ENCODE measurements at regions not wholly inside any gene's neighbourhood (a gene's known extent, or its start where the extent isn't known, plus 50 kb on each side); places are given as distances from the start of the nearest gene placed in this dataset.
"Not testable (repeated sequence)": the region's sequence is repeated elsewhere in the genome, so short reads cannot be mapped to it uniquely, and the experiment has no call there.

DNA sequence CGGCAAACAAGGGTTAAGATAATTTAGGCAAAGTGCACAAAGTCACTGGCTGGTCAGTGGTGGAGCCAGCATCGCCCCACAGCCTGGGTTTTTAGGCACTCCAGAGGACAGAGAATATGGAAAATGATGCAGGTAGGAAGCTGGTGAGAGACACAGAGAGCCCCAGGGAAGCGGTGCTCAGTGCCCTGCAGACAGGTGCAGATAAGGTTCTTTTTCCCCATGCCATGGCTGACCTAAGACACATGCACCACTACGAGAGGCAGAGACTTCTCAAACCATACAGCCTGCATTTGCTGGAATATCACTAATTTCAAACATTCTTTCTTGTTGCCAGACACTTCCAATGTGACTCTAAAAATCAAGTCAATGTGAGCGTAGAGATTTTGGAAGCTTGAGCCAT, 205.7 kb upstream of the APCDD1 start:
- no peak for DNase-seq (ENCODE audit: low read depth)

DNA sequence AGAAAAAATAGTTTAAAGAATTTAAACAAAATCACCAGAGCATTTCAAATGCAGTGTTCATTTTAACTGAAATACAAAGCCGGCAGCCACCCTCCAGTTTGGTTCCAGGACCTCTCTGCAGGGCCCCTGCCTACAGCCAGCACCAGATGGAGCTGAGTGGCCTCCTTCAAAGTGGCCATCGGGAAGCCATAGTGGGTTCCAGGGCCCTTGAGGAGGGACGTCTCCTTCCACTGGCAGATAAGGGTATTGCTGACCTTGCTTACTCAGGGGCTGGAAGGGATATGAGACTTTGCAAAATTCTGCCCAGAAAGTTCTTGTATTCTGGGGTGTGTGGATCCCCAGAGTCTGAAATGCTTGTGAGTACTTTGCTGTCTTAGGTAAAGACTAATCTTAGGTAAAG, 205.2 kb upstream of the APCDD1 start:
- DNase-seq (ENCODE audit: low read depth) = no peak

DNA sequence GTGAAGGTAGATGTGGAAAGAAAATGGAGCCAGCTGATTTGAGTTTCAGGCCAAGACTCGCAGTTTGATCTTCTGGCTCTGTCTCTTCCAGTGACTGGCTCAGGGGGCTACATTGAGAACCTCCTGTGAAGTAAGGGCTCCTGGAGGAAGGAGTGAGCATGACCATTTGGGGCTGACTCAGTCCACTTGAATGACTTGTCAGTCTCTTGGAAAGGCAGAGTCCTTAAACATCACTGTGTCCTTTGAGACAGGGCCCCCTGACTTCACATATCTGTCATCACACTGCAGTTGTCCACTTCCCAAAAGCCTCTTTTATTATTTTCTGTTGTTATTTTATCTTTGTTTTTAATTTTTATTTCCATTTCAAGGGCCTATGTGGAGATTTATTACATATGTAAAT, 204.6 kb upstream of the APCDD1 start:
- no peak for DNase-seq (ENCODE audit: low read depth)

DNA sequence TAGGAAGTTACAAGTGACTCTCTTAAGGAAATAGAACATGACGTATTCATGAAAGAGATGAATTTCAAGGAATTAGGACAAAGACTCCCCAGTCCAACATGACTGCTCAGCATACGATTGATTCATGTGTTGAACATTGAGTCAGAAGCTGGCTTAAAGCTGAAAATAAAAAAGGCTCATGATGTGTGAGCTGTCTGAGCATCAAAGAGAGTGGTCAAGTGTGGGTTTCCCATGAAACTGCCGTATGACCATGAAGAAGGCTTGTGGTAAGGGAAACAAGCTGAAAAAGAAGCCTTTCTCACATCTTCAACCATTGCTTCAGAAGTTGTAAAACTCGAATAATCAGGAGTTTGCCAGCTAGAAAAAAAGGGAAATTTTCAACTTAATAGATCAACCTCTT, 201.9 kb upstream of the APCDD1 start:
- no peak for DNase-seq (ENCODE audit: low read depth)

DNA sequence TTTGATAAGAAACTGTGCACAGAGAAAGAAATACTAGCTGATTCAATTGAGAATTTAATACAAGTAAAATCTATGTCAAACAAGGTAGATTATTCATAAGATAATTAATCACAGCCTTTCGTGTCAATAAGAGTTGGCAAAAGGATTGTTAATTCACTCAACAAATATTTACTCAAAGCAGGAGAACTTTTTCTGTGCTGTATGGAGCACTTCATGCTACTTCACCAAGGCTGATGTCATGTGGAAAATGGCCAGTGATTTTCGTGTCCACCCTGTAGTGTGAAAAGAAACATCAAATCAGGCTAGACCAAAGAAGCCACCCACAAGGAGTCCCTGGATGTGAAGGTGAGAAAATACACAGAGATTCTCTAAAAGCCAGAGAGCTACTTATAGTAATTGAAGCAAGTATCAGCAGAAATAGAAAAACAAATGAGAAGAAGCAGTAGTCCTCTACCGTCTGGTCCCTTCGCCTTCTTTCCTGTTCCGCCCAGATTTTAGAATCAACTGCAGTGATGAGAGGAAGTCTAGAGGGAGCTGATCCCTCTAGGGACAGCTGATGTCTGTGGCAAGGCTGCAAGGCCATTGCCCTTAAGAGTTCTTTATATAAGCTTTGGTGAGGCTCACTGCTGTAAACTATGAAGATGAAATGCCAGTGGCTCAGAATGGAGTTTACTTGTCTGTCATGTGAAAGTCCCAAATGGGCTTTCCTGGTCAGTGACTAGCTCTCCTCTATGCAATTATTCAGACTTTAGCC, 201.3 kb upstream of the APCDD1 start:
- DNase-seq (ENCODE audit: low read depth) = no peak

DNA sequence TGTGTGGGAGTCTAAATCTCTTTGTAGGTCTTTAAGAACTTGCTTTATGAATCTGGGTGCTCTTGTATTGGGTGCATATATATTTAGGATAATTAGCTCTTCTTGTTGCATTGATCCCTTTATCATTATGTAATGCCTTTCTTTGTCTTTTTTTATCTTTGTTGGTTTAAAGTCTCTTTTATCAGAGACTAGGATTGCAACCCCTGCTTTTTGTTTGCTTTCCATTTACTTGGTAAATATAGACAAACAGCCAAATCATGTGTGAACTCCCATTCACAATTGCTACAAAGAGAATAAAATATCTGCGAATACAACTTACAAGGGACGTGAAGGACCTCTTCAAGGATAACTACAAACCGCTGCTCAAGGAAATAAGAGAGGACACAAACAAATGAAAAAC, 198.2 kb upstream of the APCDD1 start:
- DNase-seq (ENCODE audit: low read depth) = not testable (repeated sequence)

DNA sequence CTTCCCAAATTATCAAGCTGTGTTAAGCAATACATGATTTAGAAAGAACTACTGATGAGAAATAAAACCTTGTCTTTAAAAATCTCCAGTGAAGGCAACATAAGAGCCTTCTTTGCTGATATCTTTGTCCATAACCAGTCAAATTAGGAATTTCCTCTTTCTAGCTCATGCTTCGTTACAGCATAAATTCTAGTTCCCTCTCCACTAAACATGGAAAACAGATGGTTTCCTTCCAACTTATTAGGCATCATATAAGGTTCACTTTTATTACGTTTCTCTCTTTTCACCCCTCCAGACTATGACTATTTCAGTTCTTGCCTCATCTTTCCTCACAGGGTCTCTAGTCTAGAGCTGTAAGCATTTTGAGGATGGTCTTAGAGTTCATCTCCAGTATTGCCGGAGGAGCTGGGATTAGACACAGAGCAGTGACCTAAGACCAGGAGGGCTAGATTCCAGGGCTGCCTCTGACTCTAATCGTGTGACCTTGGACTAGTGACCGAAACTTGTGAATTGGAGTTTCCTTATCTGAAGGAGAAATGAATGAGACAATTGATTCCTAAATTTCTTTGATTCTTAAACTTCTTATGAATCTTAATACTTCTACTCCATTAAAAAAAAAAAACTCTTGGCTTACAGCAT, 195.5 kb upstream of the APCDD1 start:
- no peak for DNase-seq (ENCODE audit: low read depth)

DNA sequence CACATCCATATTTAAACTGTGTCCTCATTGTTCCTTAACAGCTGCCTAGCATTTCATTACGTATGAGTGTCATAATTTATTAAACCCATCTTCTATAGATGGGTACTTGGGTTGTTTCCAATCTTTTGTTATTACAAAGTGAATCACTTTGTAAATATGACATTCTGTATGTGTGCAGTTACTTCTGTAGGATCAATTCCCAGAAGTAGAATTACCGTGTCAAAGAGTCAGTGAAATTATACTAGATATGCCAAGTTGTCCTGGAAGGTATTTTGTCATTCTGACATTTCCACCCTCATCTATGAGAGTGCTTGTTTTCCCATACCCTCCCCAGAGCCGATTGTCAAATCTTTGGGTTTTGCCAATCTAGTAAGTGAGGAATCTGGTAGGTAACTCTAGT, 194.5 kb upstream of the APCDD1 start:
- no peak for DNase-seq (ENCODE audit: low read depth)

DNA sequence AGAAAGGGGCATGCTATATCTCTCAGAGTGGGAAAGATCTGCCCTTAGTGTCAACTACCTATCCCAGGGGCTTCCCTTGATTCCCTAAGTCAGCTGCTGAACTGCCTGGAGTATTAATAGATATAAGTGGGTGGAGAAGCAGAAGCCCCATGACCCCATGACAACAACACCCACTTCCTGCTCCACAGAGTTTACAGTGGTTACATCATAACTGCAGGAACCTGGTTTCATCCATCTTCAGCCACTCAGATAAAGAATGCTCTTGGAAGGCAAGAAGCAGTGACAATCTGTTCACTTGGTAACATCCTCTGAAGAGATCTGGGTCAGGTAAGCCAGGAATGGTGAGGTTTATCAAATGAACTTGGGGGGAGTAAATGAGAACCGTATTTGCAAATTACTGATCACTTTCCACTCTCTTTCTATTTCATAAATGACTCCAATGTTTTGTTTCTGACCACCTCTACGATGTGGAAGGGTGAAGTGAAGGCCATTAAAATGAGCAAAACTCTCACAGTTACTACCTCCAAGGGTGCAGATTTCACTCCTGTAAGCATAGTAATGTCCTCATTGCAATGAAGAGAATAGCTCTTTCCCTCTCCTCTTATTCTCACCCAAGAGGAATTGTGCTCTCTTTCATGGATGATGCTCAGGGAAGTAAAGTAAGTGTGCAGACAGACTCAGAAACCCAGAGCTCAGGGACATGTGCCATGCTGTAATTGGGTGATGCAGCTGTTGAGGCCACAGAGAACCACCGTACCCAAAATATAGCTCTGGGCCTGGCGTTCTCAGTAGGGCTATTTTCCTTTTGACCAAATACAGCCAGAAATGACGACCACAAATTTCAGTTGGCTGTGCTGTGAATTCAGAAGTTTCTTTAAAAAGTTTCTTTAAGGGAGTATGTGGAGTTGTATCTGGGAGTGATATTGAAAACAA, 192.8 kb upstream of the APCDD1 start:
- no peak for DNase-seq (ENCODE audit: low read depth)

DNA sequence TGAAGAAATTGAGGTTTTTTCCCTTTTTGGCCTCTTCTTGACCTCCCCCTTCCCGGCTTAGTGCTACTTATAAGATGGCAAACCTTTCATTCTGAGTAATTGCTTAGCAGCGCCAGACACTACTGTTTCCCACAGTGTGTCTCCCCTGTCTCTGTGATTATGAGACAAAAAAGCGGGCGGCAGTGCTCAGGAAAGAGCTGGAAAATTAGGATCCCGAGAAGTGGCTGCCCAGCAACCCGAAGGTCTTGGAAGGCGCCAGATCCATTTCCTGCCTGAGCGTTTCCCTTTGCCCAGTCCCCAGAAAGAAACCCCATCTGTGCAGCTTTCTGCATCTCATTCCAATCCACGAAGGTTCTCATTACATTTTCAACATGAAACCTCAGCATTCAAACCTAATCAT, 191.9 kb upstream of the APCDD1 start:
- DNase-seq (ENCODE audit: low read depth) = no peak

DNA sequence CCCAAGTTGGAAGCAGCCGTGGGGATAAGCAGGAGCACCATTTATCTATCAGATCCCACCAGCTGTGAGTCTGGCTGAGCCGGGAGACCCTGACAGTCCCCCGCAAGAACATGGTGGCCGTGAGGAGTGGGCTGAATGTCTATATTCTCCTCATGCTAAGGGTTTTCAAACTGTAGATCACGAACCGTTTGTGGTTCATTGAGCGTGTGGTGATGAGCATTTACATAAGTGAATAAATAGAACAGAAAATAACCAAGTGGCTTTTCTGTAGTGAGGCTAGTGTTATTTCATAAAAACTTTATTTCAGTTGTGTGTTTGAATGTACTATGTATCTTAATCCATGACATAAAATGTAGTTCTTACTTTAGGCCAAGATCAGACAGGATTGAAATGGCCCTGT, 190.2 kb upstream of the APCDD1 start:
- no peak for DNase-seq (ENCODE audit: low read depth)

DNA sequence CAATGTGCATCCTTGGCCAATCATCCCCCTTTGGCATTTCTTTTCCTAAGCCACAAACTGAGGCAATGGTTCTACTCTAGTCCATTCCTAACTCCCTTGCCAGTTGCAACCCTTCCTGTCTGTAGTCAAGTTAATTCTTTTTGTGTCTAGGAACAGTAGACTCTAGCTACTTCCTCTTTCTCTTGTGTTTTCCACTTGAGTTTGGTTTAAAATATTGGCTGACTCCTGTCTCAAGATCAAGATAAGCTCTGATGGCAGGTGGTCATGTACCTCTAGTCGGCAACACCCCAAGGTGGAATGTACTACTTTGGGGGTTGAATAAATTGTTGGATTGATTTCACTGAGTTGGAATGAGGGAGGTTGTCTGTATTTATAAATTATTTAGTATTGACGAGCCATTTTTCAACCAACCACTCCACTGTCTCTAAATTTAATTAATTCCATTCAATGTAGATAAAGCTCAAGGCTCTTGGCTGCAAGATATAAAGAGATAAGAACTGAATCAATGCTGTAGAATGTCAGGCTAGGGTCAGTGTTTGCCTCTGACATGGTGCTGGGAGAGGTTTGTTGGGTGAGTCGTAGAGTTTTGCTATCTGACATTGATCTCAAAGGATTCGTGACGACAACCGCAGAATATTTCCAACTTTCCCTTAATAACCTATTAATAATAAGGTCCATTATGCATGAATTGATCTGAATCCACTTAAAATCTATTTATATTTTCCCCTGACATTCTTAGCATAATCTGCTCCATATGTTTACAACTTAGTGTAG, 188.7 kb upstream of the APCDD1 start:
- no peak for DNase-seq (ENCODE audit: low read depth)

DNA sequence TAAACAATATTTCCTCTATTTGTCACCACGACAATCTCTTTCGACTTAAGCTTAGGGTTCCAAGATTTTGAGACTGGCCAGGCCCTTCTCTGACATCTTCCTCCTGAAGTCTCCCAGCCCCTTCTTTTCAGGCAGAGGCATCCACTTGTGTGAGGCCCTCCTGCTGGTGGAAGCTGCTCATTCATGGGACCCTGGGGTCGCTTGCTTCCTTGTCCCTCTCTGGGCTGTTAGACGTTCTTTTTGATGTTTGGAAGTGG, 188.2 kb upstream of the APCDD1 start:
- DNase-seq (ENCODE audit: low read depth) = no peak

DNA sequence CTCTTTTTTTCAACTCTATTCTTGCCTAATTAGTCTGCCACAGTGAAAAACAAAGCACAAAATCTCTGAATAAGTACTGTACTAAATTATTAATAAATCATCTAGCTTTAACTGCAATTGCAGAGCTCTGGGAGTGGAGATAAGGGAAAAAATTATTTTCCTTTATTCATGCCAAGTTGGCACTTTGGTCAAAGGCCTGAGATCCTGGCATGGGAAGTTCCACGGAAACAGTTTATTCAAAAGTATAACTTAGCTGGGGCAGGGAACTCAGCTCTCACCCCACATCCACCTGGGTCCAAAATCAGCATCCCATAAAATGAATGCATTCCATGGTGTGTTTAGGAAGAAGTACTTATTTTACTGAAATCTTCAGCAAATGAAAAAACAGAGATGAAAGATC, 185.2 kb upstream of the APCDD1 start:
- no peak for DNase-seq (ENCODE audit: low read depth)

DNA sequence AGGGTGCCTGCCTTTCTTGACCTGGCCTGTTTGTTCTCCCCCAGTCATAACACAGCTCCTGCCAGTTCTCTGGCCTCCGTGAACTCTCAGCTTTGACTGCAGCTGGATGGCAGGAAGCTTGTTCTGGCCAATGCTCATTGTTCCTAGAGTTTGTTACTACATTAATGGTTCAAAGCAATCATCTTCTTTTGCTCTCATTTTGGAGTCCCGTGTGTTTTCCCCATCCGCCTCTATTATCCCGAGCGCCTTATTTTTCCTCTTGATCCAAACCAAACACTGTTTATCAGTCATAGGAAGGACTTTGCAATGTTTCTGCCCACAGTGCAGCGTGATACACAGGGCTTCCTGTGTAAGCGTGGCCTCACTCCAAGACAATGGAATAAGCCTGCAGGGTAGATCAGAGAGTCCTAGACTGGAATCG, 184.3 kb upstream of the APCDD1 start:
- DNase-seq (ENCODE audit: low read depth) = no peak

DNA sequence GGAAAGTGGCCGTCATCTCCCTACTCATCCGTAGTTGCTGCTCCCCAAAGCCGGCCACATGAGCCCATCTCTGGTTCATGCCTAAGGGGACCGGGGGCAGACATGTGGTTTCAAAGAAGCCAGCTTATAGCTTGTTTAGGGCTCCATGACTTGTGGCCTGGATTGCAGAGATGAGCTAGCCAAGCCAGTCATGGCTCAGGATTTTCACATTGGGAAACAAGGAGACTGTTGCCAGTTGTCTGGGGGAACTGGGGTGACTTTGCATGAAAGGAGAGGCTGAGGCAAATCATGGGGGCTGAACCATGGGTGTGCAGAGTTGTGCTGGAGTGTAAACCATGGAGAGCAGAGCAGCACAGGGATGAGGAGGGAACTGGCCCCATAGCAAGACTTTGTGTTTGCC, 183.0 kb upstream of the APCDD1 start:
- no peak for DNase-seq (ENCODE audit: low read depth)

DNA sequence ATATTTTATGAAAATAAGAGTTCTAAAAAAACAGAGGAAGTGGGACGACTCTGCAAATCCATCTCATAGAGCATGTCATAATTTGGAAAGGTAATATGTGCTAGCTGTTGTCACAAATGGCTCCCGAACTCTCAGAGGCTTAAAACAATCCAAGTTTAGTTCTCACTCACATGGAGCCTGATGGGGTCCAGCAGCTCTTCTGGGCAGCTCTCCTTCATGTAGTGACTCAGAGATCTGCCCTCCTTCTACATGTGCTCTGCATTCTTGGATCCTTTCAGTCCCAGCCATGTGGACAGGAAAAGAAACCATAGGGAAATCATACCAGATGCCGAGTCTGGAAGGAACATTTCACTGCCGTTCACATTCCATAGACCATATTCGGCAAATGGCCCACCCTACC, 180.1 kb upstream of the APCDD1 start:
- peak; percentile 80 for DNase-seq (ENCODE audit: low read depth)

DNA sequence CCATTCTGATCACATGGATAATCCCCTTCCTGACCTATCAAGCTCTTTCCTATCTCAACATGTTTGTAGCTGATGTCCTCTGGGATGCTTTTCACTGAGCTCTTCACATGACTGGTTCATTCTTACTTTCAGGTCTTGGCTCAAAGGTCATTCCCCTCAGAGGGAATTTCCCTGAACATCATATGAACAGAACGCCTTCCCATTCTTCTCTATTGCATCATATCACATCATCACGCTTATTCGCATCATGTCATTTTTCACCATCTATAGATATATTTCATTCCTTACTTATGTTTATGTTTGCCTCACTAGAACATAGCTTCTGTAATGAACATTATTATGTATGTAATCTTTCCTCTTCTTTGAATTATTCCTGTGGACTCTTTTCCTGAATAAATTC, 178.9 kb upstream of the APCDD1 start:
- DNase-seq (ENCODE audit: low read depth) = no peak

DNA sequence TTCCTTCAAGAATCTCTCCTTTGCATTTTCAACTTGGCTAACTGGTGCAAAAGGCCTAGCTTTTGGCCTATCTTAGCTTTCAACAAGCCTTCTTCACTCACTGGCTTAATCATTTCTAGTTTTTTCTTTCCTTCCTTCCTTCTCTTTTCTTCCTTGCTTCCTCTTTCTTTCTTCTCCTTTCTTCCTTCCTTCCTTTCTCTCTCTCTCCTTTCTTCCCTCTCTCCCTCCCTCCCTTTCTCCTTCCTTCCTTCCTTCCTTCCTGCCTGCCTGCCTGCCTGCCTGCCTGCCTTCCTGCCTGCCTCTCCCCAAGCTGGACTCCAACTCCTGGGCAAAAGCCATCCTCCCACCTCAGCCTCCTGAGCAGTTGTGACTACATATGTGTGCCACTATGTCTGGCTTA, 176.2 kb upstream of the APCDD1 start:
- no peak for DNase-seq (ENCODE audit: low read depth)

DNA sequence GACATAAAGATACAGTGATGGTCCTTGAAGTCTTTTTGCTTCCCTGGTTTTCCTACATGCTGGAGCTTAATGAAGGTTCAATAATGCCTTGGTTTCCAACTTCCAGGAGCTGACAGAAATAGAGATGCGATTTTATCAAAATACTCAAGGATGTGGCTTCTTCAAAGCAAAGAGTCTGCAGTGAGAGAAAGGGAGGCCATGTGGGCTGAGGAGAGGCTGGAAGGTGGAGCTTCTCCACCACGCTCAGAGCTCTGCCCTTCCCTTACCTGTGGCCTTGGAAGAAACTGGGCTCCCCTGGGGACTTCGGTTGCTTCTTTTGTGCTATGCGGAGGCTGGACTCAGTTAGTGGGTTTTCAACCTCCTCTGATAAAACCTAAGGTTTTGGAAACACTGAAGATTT, 175.0 kb upstream of the APCDD1 start:
- DNase-seq (ENCODE audit: low read depth) = no peak

DNA sequence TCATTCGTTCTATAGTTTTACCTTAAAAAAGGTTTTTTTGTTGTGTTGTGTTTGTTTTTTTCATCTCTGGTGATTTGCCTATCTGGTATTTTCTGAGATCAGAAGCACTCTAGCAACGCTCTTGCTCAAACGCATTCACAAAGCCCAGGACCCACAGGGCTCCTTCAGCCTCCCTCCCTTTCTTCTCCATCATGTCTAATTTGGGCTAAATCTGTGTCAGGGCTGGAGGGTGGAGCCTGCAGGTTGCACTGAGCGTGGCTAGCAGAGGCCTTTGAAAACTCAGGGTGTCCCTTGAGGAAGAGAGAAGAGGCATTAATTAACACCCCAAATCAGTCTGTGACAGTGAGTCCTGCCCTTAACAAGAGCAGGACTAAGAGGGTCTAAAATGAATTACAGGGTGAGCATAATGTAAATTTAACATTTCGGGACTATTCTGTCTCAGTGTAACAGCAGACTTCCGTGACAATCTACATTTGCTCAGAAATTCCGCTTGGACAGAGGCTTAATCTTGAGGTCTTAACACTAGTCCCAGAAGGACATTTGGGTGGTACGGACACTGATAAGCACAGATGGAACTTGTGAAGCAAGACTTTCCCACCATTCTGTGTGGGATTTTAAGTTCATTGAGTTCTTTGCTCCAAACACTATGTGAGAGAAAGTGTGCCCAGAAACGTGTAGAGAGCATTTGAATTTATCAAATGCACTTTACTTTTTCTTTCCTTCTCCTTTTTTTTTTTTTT, 174.4 kb upstream of the APCDD1 start:
- DNase-seq (ENCODE audit: low read depth) = no peak
